ENCODE measurements at regions not wholly inside any gene's neighbourhood (a gene's known extent, or its start where the extent isn't known, plus 50 kb on each side); places are given as distances from the start of the nearest gene placed in this dataset.

- H3K4me3 ChIP-seq (ENCODE audit: low read depth, low read length), result no peak overlapping the region
- no peak for DNase-seq (ENCODE audit: low read depth)
- no peak for TF ChIP-seq CTCF (conservative IDR thresholded peaks at IDR 0.05; ENCODE audit: low read depth, low read length)
Observed at GRCh38 chr16:51569203-51569931, 418.3 kb upstream of the SALL1 start.

GRCh38 chr16:51567911-51568310 lies 416.8 kb upstream of the SALL1 start:
- DNase-seq (ENCODE audit: low read depth), result no peak
- TF ChIP-seq CTCF (conservative IDR thresholded peaks at IDR 0.05; ENCODE audit: low read depth, low read length), result no peak
- no peak overlapping the region for H3K4me3 ChIP-seq (ENCODE audit: low read depth, low read length)

DNA sequence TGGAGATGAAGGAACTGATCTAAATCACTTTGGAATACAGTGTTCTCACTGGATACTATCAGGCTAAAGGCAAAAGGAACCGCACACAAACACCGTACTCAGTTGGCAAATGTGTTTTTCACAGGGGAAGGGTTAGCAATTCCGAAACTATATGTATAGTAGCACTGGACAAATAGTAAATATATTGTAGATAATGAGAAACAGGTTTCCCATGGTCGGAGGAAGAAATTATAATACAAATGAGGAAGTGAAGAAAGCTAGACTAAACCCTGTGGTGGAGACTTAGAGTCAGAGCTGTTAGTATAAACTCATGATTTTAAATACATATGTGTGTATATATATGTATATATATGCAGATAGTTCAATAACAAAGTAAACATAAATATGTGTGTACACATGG lies 414.1 kb upstream of the SALL1 start:
- DNase-seq (ENCODE audit: low read depth), result no peak
- no peak overlapping the region for H3K4me3 ChIP-seq (ENCODE audit: low read depth, low read length)
- TF ChIP-seq CTCF (conservative IDR thresholded peaks at IDR 0.05; ENCODE audit: low read depth, low read length), result no peak

- H3K4me3 ChIP-seq (ENCODE audit: low read depth, low read length), result no peak overlapping the region
- TF ChIP-seq CTCF (conservative IDR thresholded peaks at IDR 0.05; ENCODE audit: low read depth, low read length), result no peak
Observed at GRCh38 chr16:51562891-51563290, 411.8 kb upstream of the SALL1 start.

GRCh38 chr16:51559901-51560300 lies 408.8 kb upstream of the SALL1 start:
- DNase-seq (ENCODE audit: low read depth), result no peak
- no peak overlapping the region for H3K4me3 ChIP-seq (ENCODE audit: low read depth, low read length)
- TF ChIP-seq CTCF (conservative IDR thresholded peaks at IDR 0.05; ENCODE audit: low read depth, low read length), result no peak

More at GRCh38 chr16:51562891-51563290, 411.8 kb upstream of the SALL1 start:
- no peak for DNase-seq (ENCODE audit: low read depth)

- no peak overlapping the region for H3K4me3 ChIP-seq (ENCODE audit: low read depth, low read length)
- TF ChIP-seq CTCF (conservative IDR thresholded peaks at IDR 0.05; ENCODE audit: low read depth, low read length), result no peak
- DNase-seq (ENCODE audit: low read depth), result no peak
Observed at GRCh38 chr16:51557670-51558069, 406.6 kb upstream of the SALL1 start.

GRCh38 chr16:51556694-51557340 lies 405.7 kb upstream of the SALL1 start:
- DNase-seq (ENCODE audit: low read depth), result no peak
- TF ChIP-seq CTCF (conservative IDR thresholded peaks at IDR 0.05; ENCODE audit: low read depth, low read length), result no peak
- H3K4me3 ChIP-seq (ENCODE audit: low read depth, low read length), result no peak overlapping the region

Data from epithelial cell of proximal tubule (primary cell).